ENCODE measurements at regions not wholly inside any gene's neighbourhood (a gene's known extent, or its start where the extent isn't known, plus 50 kb on each side); places are given as distances from the start of the nearest gene placed in this dataset.

- Histone ChIP-seq H3K4me1 (replicated peaks) (no peaks in the 10 kb centered on the region), H3K27ac (no peak overlapping the region), H3K4me3 (no peak overlapping the region), H3K27me3 (replicated peaks; ENCODE audit: insufficient read depth) (no peaks in the 10 kb centered on the region), H3K9me3 (no peaks in the 10 kb centered on the region), H3K36me3 (no peaks in the 10 kb centered on the region)
- WGBS: 88% methylated on average over 2 of the region's 2 CpGs
- TF ChIP-seq POLR2A (IDR thresholded peaks at IDR 0.05) (no peak), POLR2AphosphoS5 (IDR thresholded peaks at IDR 0.05) (no peak), CTCF (IDR thresholded peaks at IDR 0.05) (no peak)
- intact Hi-C loops (cut with DNase I): no loop called here
- DNase-seq (ENCODE audit: low spot score): no peak
Measured at GRCh38 chr19:31416548-31416947, 67.3 kb upstream of the TSHZ3 start.

GRCh38 chr19:31418055-31418454 is 68.8 kb upstream of the TSHZ3 start:
- DNase-seq (ENCODE audit: low spot score): no peak
- intact Hi-C loops (cut with DNase I): no loop called here
- 60% methylated on average over 6 of the region's 6 CpGs for WGBS
- H3K36me3 ChIP-seq: no peaks in the 10 kb centered on the region
- no peak for TF ChIP-seq CTCF (IDR thresholded peaks at IDR 0.05)
- TF ChIP-seq POLR2AphosphoS5 (IDR thresholded peaks at IDR 0.05): no peak
- TF ChIP-seq POLR2A (IDR thresholded peaks at IDR 0.05): no peak
- no peak overlapping the region for H3K27ac ChIP-seq
- H3K4me3 ChIP-seq: no peak overlapping the region
- no peaks in the 10 kb centered on the region for H3K9me3 ChIP-seq
- no peaks in the 10 kb centered on the region for H3K4me1 ChIP-seq (replicated peaks)
- no peaks in the 10 kb centered on the region for H3K27me3 ChIP-seq (replicated peaks; ENCODE audit: insufficient read depth)

GRCh38 chr19:31418692-31419430 is 69.6 kb upstream of the TSHZ3 start:
- WGBS: 77% methylated on average over 8 of the region's 8 CpGs
- Histone ChIP-seq H3K9me3 (no peaks in the 10 kb centered on the region), H3K36me3 (no peaks in the 10 kb centered on the region), H3K4me1 (replicated peaks) (no peaks in the 10 kb centered on the region), H3K27ac (no peak overlapping the region), H3K27me3 (replicated peaks; ENCODE audit: insufficient read depth) (no peaks in the 10 kb centered on the region), H3K4me3 (no peak overlapping the region)
- intact Hi-C loops (cut with DNase I): no loop called here
- DNase-seq (ENCODE audit: low spot score): no peak
- TF ChIP-seq CTCF (IDR thresholded peaks at IDR 0.05) (no peak), POLR2AphosphoS5 (IDR thresholded peaks at IDR 0.05) (no peak), POLR2A (IDR thresholded peaks at IDR 0.05) (no peak)

GRCh38 chr19:31419871-31420445 is 70.7 kb upstream of the TSHZ3 start:
- TF ChIP-seq CTCF (IDR thresholded peaks at IDR 0.05) (no peak), POLR2A (IDR thresholded peaks at IDR 0.05) (no peak), POLR2AphosphoS5 (IDR thresholded peaks at IDR 0.05) (no peak)
- intact Hi-C loops (cut with DNase I): no loop called here
- H3K4me1 ChIP-seq (replicated peaks): no peaks in the 10 kb centered on the region
- H3K4me3 ChIP-seq: no peak overlapping the region
- H3K27me3 ChIP-seq (replicated peaks; ENCODE audit: insufficient read depth): no peaks in the 10 kb centered on the region
- WGBS: 91% methylated on average over 11 of the region's 11 CpGs
- H3K36me3 ChIP-seq: no peaks in the 10 kb centered on the region
- no peaks in the 10 kb centered on the region for H3K9me3 ChIP-seq
- no peak for DNase-seq (ENCODE audit: low spot score)
- no peak overlapping the region for H3K27ac ChIP-seq

GRCh38 chr19:31421082-31421481 is 71.8 kb upstream of the TSHZ3 start:
- Histone ChIP-seq H3K4me1 (replicated peaks) (no peaks in the 10 kb centered on the region), H3K27me3 (replicated peaks; ENCODE audit: insufficient read depth) (no peaks in the 10 kb centered on the region), H3K36me3 (no peaks in the 10 kb centered on the region), H3K9me3 (no peaks in the 10 kb centered on the region), H3K4me3 (no peak overlapping the region), H3K27ac (no peak overlapping the region)
- DNase-seq (ENCODE audit: low spot score): no peak
- intact Hi-C loops (cut with DNase I): no loop called here
- TF ChIP-seq POLR2A (IDR thresholded peaks at IDR 0.05): no peak
- no peak for TF ChIP-seq POLR2AphosphoS5 (IDR thresholded peaks at IDR 0.05)
- no peak for TF ChIP-seq CTCF (IDR thresholded peaks at IDR 0.05)
- 21% methylated on average over 6 of the region's 6 CpGs for WGBS
